Bone marrow (tissue), 2 donors: ENCODE measurements at regions not wholly inside any gene's neighbourhood (a gene's known extent, or its start where the extent isn't known, plus 50 kb on each side); places are given as distances from the start of the nearest gene placed in this dataset.

ENCODE experiments used
- DNase-seq, 2 donors: peaks; one replicate each; lab custom pipeline; 2025; lab: John Stamatoyannopoulos, UW

DNA sequence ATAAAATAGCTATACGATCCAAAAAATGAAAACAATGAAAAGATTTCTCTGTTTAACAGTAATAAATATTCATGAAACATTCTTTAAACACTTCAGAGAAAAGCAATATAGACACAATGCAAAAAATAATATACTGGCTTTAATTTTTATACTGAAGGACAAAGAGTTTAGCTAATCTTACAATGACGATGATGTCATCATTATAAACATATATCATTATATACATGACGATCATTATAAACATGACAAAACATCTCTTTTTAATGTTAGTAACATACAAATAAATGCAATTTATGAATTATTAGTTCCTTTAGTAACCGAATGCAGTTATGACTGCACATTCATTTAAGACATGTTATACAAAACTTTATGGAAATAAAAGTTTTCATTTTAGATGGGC is 1434.6 kb downstream of the PCDH18 start:
- DNase-seq, result no peak

- no peak for DNase-seq
Measured at GRCh38 chr4:136088211-136088867, 1444.0 kb downstream of the PCDH18 start.

- DNase-seq, result no peak
Measured at GRCh38 chr4:136078976-136079375, 1453.3 kb downstream of the PCDH18 start.

DNA sequence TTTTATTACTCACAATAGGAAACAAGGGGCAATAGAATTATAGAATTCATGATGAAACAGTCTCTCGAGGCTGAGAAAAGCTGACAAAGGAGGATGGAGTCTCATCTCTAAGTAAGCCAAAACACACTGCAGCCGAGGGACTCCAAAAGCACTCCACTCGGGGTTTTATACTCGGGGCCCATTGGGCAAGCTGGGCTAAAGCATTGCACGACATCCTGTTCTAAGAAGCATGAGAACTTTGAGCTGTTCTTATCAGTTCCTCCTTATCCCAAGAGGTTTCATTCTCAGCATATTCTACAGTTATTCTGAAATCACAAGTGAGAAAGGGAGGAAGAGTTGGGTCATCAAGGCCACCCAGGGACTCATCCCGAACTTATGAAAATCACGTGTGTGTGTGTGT is 1475.5 kb downstream of the PCDH18 start:
- no peak for DNase-seq

GRCh38 chr4:136055360-136055759 is 1476.9 kb downstream of the PCDH18 start:
- no peak for DNase-seq

DNA sequence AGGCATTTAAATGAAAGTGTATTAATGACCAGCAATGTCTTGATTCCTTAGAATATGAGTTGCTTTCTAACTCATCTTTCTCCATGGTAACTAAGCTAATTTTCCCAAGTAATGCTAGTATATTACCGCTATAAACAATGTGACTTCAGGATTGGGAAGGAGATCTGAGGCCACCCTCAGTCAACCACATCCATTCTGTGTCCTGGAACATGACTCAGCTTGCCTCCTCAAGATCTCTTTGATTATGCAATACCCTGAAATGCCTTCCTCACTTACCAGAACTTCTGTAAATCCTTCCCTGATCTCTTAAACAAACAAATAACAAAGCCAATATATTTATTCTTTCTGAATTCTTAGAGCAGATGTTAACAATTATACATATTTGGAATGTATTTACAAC is 1495.5 kb downstream of the PCDH18 start:
- DNase-seq, result no peak

GRCh38 chr4:136032391-136032790 is 1499.9 kb downstream of the PCDH18 start:
- no peak for DNase-seq

GRCh38 chr4:136025540-136025939 is 1506.8 kb downstream of the PCDH18 start:
- no peak for DNase-seq

DNA sequence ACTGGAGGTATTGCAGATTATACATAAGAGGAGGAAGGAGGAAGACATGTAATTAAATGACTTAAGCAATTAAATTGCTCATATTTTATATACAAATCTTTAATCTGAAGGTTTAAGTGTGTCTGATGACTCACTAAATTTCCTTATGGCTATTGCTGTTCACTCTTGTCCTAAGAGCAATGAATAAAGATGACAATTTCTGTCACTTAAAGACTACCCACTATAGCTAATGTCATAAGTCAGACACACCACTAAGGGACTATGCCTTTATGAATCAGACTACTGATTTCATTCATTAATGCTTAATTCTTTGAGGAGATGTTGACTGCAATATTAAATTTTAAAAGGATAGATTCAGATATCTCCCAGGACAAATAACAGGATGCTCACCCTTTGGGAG is 1514.7 kb downstream of the PCDH18 start:
- DNase-seq, result no peak

DNA sequence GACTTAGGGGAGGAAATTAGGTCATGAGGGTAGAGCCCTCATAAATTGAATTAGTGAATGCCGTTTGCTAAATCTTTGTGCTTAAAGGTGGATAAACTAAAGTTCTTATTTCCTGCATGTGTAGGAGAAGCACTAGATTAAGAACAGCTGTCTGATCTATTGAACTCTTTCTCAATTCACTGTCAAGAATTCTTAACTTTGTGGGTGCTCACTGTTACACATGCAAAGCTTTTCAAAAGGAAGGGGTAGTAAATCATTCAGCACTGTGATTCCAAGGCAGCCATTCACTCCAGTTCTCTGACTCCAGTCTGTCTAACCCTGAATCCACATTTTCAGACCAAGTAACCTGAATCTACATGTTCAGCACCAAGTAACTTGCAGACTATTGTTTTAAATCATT is 1520.1 kb downstream of the PCDH18 start:
- DNase-seq, result no peak

DNA sequence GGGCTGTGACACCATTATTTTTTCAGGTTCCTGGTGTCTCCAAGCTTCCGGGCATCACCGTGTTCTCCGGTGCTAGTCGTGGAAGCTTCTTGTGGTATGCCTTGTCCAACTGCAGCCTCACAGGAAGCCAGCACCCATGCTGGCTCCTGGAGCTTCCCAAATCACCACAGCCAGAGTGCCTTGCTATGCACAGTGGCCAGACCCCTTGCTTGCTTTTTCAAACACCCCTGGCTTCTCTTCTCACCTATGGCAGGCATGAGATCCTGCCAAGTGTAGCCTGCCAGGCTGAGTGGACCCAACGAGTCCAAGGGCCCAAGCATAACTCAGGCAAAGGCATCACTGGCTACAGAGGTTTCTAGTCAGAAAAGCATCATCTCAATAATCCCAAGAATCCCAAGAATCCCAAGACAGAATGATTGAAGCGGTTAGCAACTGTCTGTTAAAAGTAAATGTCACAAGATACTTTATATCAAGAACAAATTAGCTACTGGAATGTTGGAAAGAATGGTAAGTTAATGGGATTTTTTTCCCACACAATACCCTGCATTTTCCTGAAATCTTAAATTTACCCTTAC is 1522.9 kb downstream of the PCDH18 start:
- DNase-seq, result no peak

- DNase-seq, result no peak
Measured at GRCh38 chr4:136007991-136008390, 1524.3 kb downstream of the PCDH18 start.

- DNase-seq, result no peak
Measured at GRCh38 chr4:136002316-136002715, 1530.0 kb downstream of the PCDH18 start.

GRCh38 chr4:136001791-136002190 is 1530.5 kb downstream of the PCDH18 start:
- no peak for DNase-seq

GRCh38 chr4:136000246-136000645 is 1532.0 kb downstream of the PCDH18 start:
- no peak for DNase-seq

DNA sequence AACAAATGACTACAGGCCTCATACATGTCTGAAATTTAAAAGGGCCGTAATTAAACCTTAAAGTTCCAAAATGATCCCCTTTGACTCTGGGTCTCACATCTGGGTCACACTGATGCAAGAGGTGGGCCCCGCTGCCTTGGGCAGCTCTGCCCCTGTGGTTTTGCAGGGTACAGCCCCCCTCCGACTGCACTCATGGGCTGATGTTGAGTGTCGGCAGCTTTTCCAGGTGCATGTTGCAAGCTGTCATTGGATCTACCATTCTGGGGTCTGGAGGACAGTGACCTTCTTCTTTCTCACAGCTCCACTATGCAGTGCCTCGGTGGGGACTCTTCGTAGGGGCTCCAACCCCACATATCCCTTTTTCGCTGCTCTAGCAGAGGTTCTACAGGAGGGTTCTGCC is 1537.9 kb downstream of the PCDH18 start:
- no peak for DNase-seq

DNA sequence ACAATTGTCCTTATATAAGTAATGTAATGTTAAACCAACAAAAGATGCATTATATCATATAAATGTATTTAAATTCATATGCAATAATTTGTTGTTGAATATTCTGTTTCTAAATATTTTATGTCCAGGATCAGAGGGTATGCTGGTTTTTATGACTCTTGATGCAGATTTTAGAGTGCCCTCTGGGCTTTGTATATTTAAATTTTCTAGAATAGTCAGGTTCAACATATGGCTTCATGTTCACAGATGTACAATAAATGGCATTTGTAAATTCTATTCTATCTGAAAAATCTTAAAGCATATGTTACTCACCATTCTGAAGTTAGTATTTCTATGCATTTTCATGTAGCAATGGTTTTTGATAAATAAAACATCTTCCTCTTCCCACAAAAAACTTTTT is 1555.4 kb downstream of the PCDH18 start:
- DNase-seq, result no peak

DNA sequence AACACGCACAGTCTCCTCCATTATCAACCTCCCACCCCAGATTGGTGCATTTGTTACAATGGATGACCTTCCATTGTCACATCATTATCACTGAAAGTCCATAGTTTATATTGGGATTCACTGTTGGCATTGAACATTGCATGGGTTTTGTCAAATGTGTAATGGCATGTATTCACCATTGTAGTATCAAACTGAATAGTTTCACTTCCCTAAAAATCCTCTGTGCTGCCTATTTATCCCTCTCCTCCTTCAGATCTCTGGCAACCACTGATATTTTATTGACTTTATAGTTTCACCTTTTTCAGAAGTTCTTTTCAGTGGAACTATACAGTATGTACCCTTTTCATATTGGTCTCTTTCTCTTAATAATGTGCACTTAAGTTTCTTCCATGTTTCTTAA is 1565.4 kb downstream of the PCDH18 start:
- DNase-seq, result no peak

DNA sequence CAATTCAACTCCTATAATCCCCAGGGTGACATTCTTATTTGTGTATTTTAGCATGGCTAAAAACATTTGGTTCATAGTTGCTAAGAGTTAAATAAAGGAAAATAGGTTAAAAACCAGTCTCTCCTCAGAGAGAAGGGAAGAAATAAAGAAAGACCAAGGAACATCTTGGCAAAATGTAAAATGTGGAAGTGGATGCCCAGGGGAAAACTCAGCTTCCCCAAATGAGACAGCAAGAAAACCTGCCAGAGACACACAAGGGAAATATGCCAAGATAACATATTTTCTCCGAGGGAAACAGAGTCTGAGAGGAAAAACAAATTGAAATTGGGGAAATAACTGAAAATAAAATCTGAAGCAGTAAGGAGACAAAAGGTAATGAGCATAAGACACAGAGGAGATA is 1569.3 kb downstream of the PCDH18 start:
- DNase-seq, result no peak

- DNase-seq, result no peak
Measured at GRCh38 chr4:135949931-135950330, 1582.4 kb downstream of the PCDH18 start.

DNA sequence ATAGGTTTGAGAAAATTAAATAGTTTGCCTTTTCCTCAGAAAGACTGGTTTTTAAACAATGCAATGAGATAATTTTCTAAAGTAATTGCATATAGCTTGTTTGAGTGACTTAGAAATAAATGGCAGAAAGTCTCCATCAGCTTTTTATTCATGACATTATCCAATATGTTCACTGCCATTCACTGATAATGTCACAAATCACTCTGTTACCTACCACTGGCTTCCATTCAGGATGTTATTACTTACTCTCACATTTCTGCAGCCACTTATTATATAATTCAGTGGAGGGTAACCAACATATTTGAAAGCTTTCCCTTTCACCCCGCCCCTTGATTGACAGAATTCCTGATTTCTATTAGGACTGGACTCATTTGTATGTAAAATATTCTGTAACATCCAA is 1583.5 kb downstream of the PCDH18 start:
- DNase-seq, result no peak

DNA sequence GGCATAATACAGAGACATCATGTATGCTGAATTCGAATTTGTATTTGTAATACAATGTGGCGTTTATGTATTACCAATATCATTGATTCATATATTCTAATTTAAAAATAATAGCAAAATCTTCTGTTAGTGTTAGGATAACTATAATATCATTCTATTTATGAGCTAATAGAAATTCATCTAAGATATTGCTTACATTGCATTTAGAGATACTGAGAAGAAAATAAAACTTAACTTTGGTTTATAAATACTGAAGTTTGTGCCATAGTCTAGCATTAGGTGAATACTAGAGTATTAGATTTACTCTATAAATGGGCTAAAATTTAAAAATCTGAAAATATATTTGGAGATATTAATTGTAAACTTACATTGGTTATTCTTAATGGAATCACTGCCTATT is 1590.6 kb downstream of the PCDH18 start:
- DNase-seq, result no peak

- DNase-seq, result no peak
Measured at GRCh38 chr4:135934026-135934425, 1598.3 kb downstream of the PCDH18 start.

GRCh38 chr4:135927651-135928050 is 1604.6 kb downstream of the PCDH18 start:
- no peak for DNase-seq
